Motor neuron (in vitro differentiated cells): ENCODE measurements at regions not wholly inside any gene's neighbourhood (a gene's known extent, or its start where the extent isn't known, plus 50 kb on each side); places are given as distances from the start of the nearest gene placed in this dataset.
A peak's percentile ranks its signal among the peaks of the same experiment; 100 is the strongest.

Experiments used
- ATAC-seq, 8 experiments: fragments of 200-7000 bp; cut with Tn5 transposase; replicated peaks in 6 of 8; 2 replicates each; pipeline ENCODE4 v1.8.0; 2021; ENCODE audit warnings: mild to moderate bottlenecking in 8 of 8, moderate library complexity in 8 of 8
- H3K27ac ChIP-seq, 2 donors: fragments of 250-450 bp; sonication (Bioruptor Pico); 2 replicates each; pipeline ENCODE4 v1.9.0; 2021; ENCODE audit warnings: antibody characterized with exemption in 2 of 2, mild to moderate bottlenecking in 2 of 2, moderate library complexity in 1 of 2
- H3K4me1 ChIP-seq, 2 donors: fragments of 250-450 bp; sonication (Bioruptor Pico); replicated peaks in 1 of 2; 2 replicates each; pipeline ENCODE4 v1.6.1; 2021; ENCODE audit warnings: antibody characterized with exemption in 2 of 2, mild to moderate bottlenecking in 2 of 2, moderate library complexity in 1 of 2
- H3K4me3 ChIP-seq, 5 donors: fragments of 250-450 bp; sonication (Bioruptor Pico); 2 replicates each; pipeline ENCODE4 v1.9.0; 2021; ENCODE audit warnings: antibody characterized with exemption in 5 of 5, mild to moderate bottlenecking in 5 of 5, moderate library complexity in 4 of 5
- WGBS, 10 experiments: fragments of 450-650 bp; shearing (Covaris generic); methylation state at CpG; one replicate each; pipeline ENCODE4 v1.0.0; 2022; 5-methylcytosine and 5-hydroxymethylcytosine counted together
- in situ Hi-C, 9 experiments: fragments of 400-800 bp; cut with MboI; loops; one replicate each; pipeline ENCODE4 v1.15.0; 2021; ENCODE audit warnings: low sequenced_read_pairs in 9 of 9, low pct_unique_long_range_greater_than_20kb in 2 of 9; ENCODE audit not compliant: unreplicated experiment in 9 of 9

- WGBS, 10 experiments: 6 to 78% (median 59%) methylated on average over 2 to 3 of the region's 3 CpGs; no CpG with 5 or more reads in 1 of the 10 experiments
- Histone ChIP-seq H3K4me1 (peaks cover 19 to 37% of the 10 kb centered on the region in 2 donors), H3K27ac (no peak overlapping the region), H3K4me3 (no peak overlapping the region)
- ATAC-seq: peak in 5 of 8 experiments; percentile 15 to 91 (median 88)
- in situ Hi-C loops: loop anchor here in 1 of 9 experiments (25.0 kb wide), 1 partner anchor 89 kb away; no protein-coding TSS in a partner anchor
Measured at GRCh38 chr11:92475819-92476218, 251.2 kb downstream of the FAT3 start.

GRCh38 chr11:92477686-92478085 is 253.1 kb downstream of the FAT3 start:
- no peak for ATAC-seq
- H3K4me3 ChIP-seq: no peak overlapping the region
- peaks cover 24 to 43% of the 10 kb centered on the region in 2 donors for H3K4me1 ChIP-seq
- in situ Hi-C loops: loop anchor here in 1 of 9 experiments (25.0 kb wide), 1 partner anchor 90 kb away; no protein-coding TSS in a partner anchor
- H3K27ac ChIP-seq: no peak overlapping the region
- 0 to 100% (median 82%) methylated on average over 1 to 3 of the region's 3 CpGs; no CpG with 5 or more reads in 2 of the 10 experiments for WGBS, 10 experiments

- Histone ChIP-seq H3K27ac (no peak overlapping the region), H3K4me3 (no peak overlapping the region), H3K4me1 (peaks cover 31 to 58% of the 10 kb centered on the region in 2 donors)
- in situ Hi-C loops: loop anchor here in 1 of 9 experiments (25.0 kb wide), 1 partner anchor 93 kb away; no protein-coding TSS in a partner anchor
- ATAC-seq: no peak
- 56 to 100% (median 88%) methylated on average over 1 of the region's 1 CpG; no CpG with 5 or more reads in 4 of the 10 experiments for WGBS, 10 experiments
Measured at GRCh38 chr11:92480499-92480898, 255.9 kb downstream of the FAT3 start.

- Histone ChIP-seq H3K27ac (peak overlapping the region; percentile 34 to 36), H3K4me3 (no peak overlapping the region), H3K4me1 (peaks cover 33 to 58% of the 10 kb centered on the region in 2 donors)
- WGBS, 10 experiments: 16 to 92% (median 60%) methylated on average over 1 to 7 of the region's 7 CpGs; no CpG with 5 or more reads in 1 of the 10 experiments
- in situ Hi-C loops: loop anchor here in 1 of 9 experiments (25.0 kb wide), 1 partner anchor 95 kb away; no protein-coding TSS in a partner anchor
- ATAC-seq: peak in 6 of 8 experiments; percentile 27 to 68 (median 52)
Measured at GRCh38 chr11:92482492-92483060, 258.0 kb downstream of the FAT3 start.

GRCh38 chr11:92484570-92484969 is 260.0 kb downstream of the FAT3 start:
- H3K4me3 ChIP-seq: no peak overlapping the region

GRCh38 chr11:92489826-92490399 is 265.3 kb downstream of the FAT3 start:
- no peak overlapping the region for H3K4me3 ChIP-seq
- H3K27ac ChIP-seq: no peak overlapping the region
- WGBS, 10 experiments: 0 to 100% (median 85%) methylated on average over 1 to 3 of the region's 3 CpGs
- ATAC-seq: no peak
- in situ Hi-C loops: loop anchor here in 1 of 9 experiments (25.0 kb wide), 1 partner anchor 103 kb away; no protein-coding TSS in a partner anchor
- peaks cover 28 to 46% of the 10 kb centered on the region in 2 donors for H3K4me1 ChIP-seq

More at GRCh38 chr11:92484570-92484969, 260.0 kb downstream of the FAT3 start:
- in situ Hi-C loops: loop anchor here in 1 of 9 experiments (25.0 kb wide), 1 partner anchor 97 kb away; no protein-coding TSS in a partner anchor
- Histone ChIP-seq H3K27ac (no peak overlapping the region), H3K4me1 (peaks cover 37 to 61% of the 10 kb centered on the region in 2 donors)
- peak in 5 of 8 experiments; percentile 60 to 92 (median 70) for ATAC-seq
- 0 to 100% (median 60%) methylated on average over 1 to 4 of the region's 4 CpGs for WGBS, 10 experiments

GRCh38 chr11:92492372-92492771 is 267.8 kb downstream of the FAT3 start:
- in situ Hi-C loops: loop anchor here in 1 of 9 experiments (25.0 kb wide), 1 partner anchor 105 kb away; no protein-coding TSS in a partner anchor
- WGBS, 10 experiments: 13 to 100% (median 75%) methylated on average over 1 of the region's 1 CpG; no CpG with 5 or more reads in 4 of the 10 experiments
- Histone ChIP-seq H3K4me1 (peaks cover 10 to 21% of the 10 kb centered on the region in 2 donors), H3K4me3 (no peak overlapping the region), H3K27ac (no peak overlapping the region)
- no peak for ATAC-seq

GRCh38 chr11:92495107-92495793 is 270.6 kb downstream of the FAT3 start:
- in situ Hi-C loops: loop anchor here in 1 of 9 experiments (25.0 kb wide), 1 partner anchor 108 kb away; no protein-coding TSS in a partner anchor
- ATAC-seq: no peak
- H3K4me3 ChIP-seq: no peak overlapping the region
- peaks cover 9 to 20% of the 10 kb centered on the region in 2 donors for H3K4me1 ChIP-seq
- 14 to 87% (median 54%) methylated on average over 1 to 3 of the region's 3 CpGs; no CpG with 5 or more reads in 4 of the 10 experiments for WGBS, 10 experiments
- H3K27ac ChIP-seq: no peak overlapping the region

- in situ Hi-C loops: no loop called here
Measured at GRCh38 chr11:92500453-92500852, 275.8 kb downstream of the FAT3 start.

GRCh38 chr11:92501066-92501739 is 276.6 kb downstream of the FAT3 start:
- in situ Hi-C loops: no loop called here
- no peak overlapping the region for H3K4me3 ChIP-seq
- peak in 6 of 8 experiments; percentile 66 to 87 (median 78) for ATAC-seq
- WGBS, 10 experiments: 25 to 100% (median 80%) methylated on average over 1 to 5 of the region's 5 CpGs
- no peak overlapping the region for H3K27ac ChIP-seq
- H3K4me1 ChIP-seq: peaks cover 44 to 55% of the 10 kb centered on the region in 2 donors

More at GRCh38 chr11:92500453-92500852, 275.8 kb downstream of the FAT3 start:
- no peak overlapping the region for H3K4me3 ChIP-seq
- peak in 1 of 8 experiments; percentile 18 for ATAC-seq
- 30 to 100% (median 100%) methylated on average over 1 to 2 of the region's 2 CpGs; no CpG with 5 or more reads in 1 of the 10 experiments for WGBS, 10 experiments
- H3K27ac ChIP-seq: no peak overlapping the region
- H3K4me1 ChIP-seq: peaks cover 38 to 47% of the 10 kb centered on the region in 2 donors

- H3K4me1 ChIP-seq: peaks cover 49 to 66% of the 10 kb centered on the region in 2 donors
- H3K4me3 ChIP-seq: no peak overlapping the region
- in situ Hi-C loops: no loop called here
- ATAC-seq: no peak
- no peak overlapping the region for H3K27ac ChIP-seq
Measured at GRCh38 chr11:92504004-92504403, 279.4 kb downstream of the FAT3 start.

- Histone ChIP-seq H3K4me1 (peaks cover 49 to 65% of the 10 kb centered on the region in 2 donors), H3K4me3 (no peak overlapping the region), H3K27ac (no peak overlapping the region)
- no peak for ATAC-seq
- 33 to 100% (median 63%) methylated on average over 1 to 2 of the region's 2 CpGs for WGBS, 10 experiments
- in situ Hi-C loops: no loop called here
Measured at GRCh38 chr11:92504534-92504933, 279.9 kb downstream of the FAT3 start.
